PC-3 (cell line): ENCODE measurements at regions not wholly inside any gene's neighbourhood (a gene's known extent, or its start where the extent isn't known, plus 50 kb on each side); places are given as distances from the start of the nearest gene placed in this dataset.

Experiments
- ATAC-seq: fragments of 200-7000 bp; cut with Tn5 transposase; 2 replicates; pipeline ENCODE4 v1.9.1; 2020; ENCODE audit warnings: mild to moderate bottlenecking, moderate library complexity
- BruUV-seq: library from RNA; stranded (reverse); fragments of 400-500 nt; replicated peaks from 2 replicates; lab custom pipeline; 2021; lab: Mats Ljungman, UMichigan
- CTCF ChIA-PET: fragments of 300-600 bp; sonication (Branson Sonifier 250); formaldehyde crosslinking; loops from one replicate; lab custom pipeline; 2022; ENCODE audit warnings: antibody characterized with exemption; lab: Charles Lee
- POLR2A ChIA-PET: fragments of 300-600 bp; sonication (Branson Sonifier 250); formaldehyde crosslinking; loops from one replicate; lab custom pipeline; 2022; ENCODE audit warnings: antibody characterized with exemption; ENCODE audit not compliant: unreplicated experiment; lab: Charles Lee
- DNase-seq: peaks from one replicate; pipeline ENCODE4 v3.0.0-alpha.2; 2015
- H2AFZ ChIP-seq: fragments of 300-600 bp; sonication (generic); 2 replicates; pipeline ENCODE4 v1.6.0; 2016; ENCODE audit warnings: antibody characterized with exemption, low read length
- H3F3A ChIP-seq: fragments of 300-600 bp; sonication (generic); one replicate; pipeline ENCODE4 v1.6.0; 2017; ENCODE audit warnings: antibody characterized with exemption, low read length, control low read depth, mild to moderate bottlenecking; ENCODE audit not compliant: unreplicated experiment
- H3K27ac ChIP-seq: fragments of 300-600 bp; sonication (generic); 2 replicates; pipeline ENCODE4 v1.5.1; 2016; ENCODE audit warnings: mild to moderate bottlenecking, low read length
- H3K27me3 ChIP-seq: fragments of 300-600 bp; sonication (generic); 2 replicates; pipeline ENCODE4 v1.6.1; 2016; ENCODE audit warnings: low read length, mixed read lengths
- H3K36me3 ChIP-seq: fragments of 300-600 bp; sonication (generic); 2 replicates; pipeline ENCODE4 v1.6.1; 2016; ENCODE audit warnings: low read depth, mixed run types, low read length, mixed read lengths
- H3K4me1 ChIP-seq: fragments of 300-600 bp; sonication (generic); 2 replicates; pipeline ENCODE4 v1.5.1; 2016; ENCODE audit warnings: low read length; ENCODE audit not compliant: insufficient read depth
- H3K4me2 ChIP-seq: fragments of 300-600 bp; sonication (generic); 2 replicates; pipeline ENCODE4 v1.6.0; 2016; ENCODE audit warnings: low read length
- H3K4me3 ChIP-seq: fragments of 300-600 bp; sonication (generic); 2 replicates; pipeline ENCODE4 v1.5.1; 2016; ENCODE audit warnings: mild to moderate bottlenecking, low read length, mixed read lengths
- H3K79me2 ChIP-seq: fragments of 300-600 bp; sonication (generic); 2 replicates; pipeline ENCODE4 v1.6.1; 2017; ENCODE audit warnings: low read length, mixed read lengths
- H3K9ac ChIP-seq: fragments of 300-600 bp; sonication (generic); 2 replicates; pipeline ENCODE4 v1.6.0; 2016; ENCODE audit warnings: mild to moderate bottlenecking, low read length
- H3K9me2 ChIP-seq: fragments of 300-600 bp; sonication (generic); replicated peaks from 2 replicates; pipeline ENCODE4 v1.6.1; 2016; ENCODE audit warnings: mixed run types, low read length, mixed read lengths
- H3K9me3 ChIP-seq: fragments of 300-600 bp; sonication (generic); 2 replicates; pipeline ENCODE4 v1.6.1; 2016; ENCODE audit warnings: low read length, mixed read lengths
- H4K20me1 ChIP-seq: fragments of 300-600 bp; sonication (generic); 2 replicates; pipeline ENCODE4 v1.6.1; 2016; ENCODE audit warnings: low read length, mixed read lengths
- EZH2 ChIP-seq: fragments of 300-600 bp; sonication (generic); IDR thresholded peaks from one replicate; pipeline ENCODE4 v1.6.1; 2017; ENCODE audit warnings: antibody characterized with exemption, mild to moderate bottlenecking, low read length; ENCODE audit not compliant: unreplicated experiment
- EZH2phosphoT487 ChIP-seq: fragments of 300-600 bp; sonication (generic); IDR thresholded peaks from 2 replicates; pipeline ENCODE4 v1.6.1; 2018; ENCODE audit warnings: mild to moderate bottlenecking, antibody characterized with exemption, low read length, borderline replicate concordance
- intact Hi-C: fragments of 100-400 bp; cut with micrococcal nuclease; formaldehyde crosslinking; loops from 2 replicates; pipeline ENCODE4 v1.9.0; 2023
- TF ChIP-seq, protein P1 (sequence below): fragments of 300-600 bp; sonication (generic); conservative IDR thresholded peaks from 2 replicates; pipeline ENCODE4 v1.5.1; 2017; ENCODE audit warnings: antibody characterized with exemption, low read depth, mild to moderate bottlenecking, low read length

DNA sequence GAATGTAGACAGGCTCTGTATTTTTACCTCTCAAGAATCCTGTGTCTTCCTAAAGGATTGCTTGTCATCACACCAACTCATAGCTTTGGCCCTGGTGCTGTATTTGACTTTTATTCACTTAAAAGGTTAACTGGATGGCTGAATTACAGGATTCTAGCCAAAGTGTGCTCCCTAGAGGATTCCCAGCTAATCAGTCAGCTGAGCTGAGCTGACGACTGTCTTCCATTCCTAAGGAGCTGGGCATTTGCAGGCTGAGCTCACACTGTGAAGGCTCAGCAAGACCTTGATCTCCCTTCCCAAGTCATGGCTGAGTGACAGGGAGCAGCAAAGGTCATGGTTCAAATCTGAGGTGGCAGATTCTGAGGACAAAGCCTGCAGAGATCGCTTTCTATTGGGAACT lies 59.0 kb upstream of the PALM2AKAP2 start:
- H2AFZ ChIP-seq: no peak overlapping the region
- DNase-seq (no peak), ATAC-seq (no peak)
- H3K4me3 ChIP-seq: no peak overlapping the region
- no peaks in the 10 kb centered on the region for H3K9me2 ChIP-seq
- no peaks in the 10 kb centered on the region for H3K27me3 ChIP-seq
- H3K27ac ChIP-seq: no peak overlapping the region
- no peaks in the 10 kb centered on the region for H3K79me2 ChIP-seq
- no peaks in the 10 kb centered on the region for H3F3A ChIP-seq
- intact Hi-C loops: no loop called here
- H3K4me1 ChIP-seq: peaks cover 20% of the 10 kb centered on the region
- no peaks in the 10 kb centered on the region for H3K9me3 ChIP-seq
- ChIA-PET POLR2A (no interaction called here), CTCF (no interaction called here)
- H3K4me2 ChIP-seq: no peak overlapping the region
- no peaks in the 10 kb centered on the region for H4K20me1 ChIP-seq
- H3K9ac ChIP-seq: no peak overlapping the region
- no TSS peak for BruUV-seq
- TF ChIP-seq, protein P1, sequence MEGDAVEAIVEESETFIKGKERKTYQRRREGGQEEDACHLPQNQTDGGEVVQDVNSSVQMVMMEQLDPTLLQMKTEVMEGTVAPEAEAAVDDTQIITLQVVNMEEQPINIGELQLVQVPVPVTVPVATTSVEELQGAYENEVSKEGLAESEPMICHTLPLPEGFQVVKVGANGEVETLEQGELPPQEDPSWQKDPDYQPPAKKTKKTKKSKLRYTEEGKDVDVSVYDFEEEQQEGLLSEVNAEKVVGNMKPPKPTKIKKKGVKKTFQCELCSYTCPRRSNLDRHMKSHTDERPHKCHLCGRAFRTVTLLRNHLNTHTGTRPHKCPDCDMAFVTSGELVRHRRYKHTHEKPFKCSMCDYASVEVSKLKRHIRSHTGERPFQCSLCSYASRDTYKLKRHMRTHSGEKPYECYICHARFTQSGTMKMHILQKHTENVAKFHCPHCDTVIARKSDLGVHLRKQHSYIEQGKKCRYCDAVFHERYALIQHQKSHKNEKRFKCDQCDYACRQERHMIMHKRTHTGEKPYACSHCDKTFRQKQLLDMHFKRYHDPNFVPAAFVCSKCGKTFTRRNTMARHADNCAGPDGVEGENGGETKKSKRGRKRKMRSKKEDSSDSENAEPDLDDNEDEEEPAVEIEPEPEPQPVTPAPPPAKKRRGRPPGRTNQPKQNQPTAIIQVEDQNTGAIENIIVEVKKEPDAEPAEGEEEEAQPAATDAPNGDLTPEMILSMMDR: no peak
- TF ChIP-seq EZH2phosphoT487 (no peak), EZH2 (no peak)
- H3K36me3 ChIP-seq: no peaks in the 10 kb centered on the region

DNA sequence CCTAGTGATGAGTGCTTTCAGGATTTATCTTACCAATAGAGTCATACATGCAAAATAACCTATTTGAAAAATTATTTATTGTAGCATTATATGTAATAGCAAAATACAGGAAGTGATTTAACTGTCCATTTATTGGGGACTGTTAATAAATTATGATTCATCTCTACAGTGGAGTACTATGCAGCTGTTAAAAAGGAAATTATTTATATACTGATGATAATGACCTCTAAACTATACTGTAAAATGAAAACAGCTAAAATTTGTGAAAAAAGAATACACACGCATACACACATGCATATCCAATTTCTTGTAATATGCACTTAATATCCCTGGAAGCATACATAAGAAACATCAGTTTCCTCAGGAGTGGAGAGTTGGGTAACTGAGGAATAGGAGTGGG lies 58.0 kb upstream of the PALM2AKAP2 start:
- ChIA-PET POLR2A (no interaction called here), CTCF (no interaction called here)
- H3F3A ChIP-seq: no peaks in the 10 kb centered on the region
- H2AFZ ChIP-seq: no peak overlapping the region
- H3K27ac ChIP-seq: no peak overlapping the region
- no peaks in the 10 kb centered on the region for H3K36me3 ChIP-seq
- H3K9me2 ChIP-seq: no peaks in the 10 kb centered on the region
- BruUV-seq: no TSS peak
- intact Hi-C loops: no loop called here
- H3K9ac ChIP-seq: no peak overlapping the region
- ATAC-seq (no peak), DNase-seq (no peak)
- no peak overlapping the region for H3K4me2 ChIP-seq
- H3K4me3 ChIP-seq: no peak overlapping the region
- no peaks in the 10 kb centered on the region for H3K79me2 ChIP-seq
- H3K27me3 ChIP-seq: no peaks in the 10 kb centered on the region
- H3K9me3 ChIP-seq: no peaks in the 10 kb centered on the region
- peaks cover 10% of the 10 kb centered on the region for H3K4me1 ChIP-seq
- H4K20me1 ChIP-seq: no peaks in the 10 kb centered on the region
- TF ChIP-seq EZH2phosphoT487: no peak
- TF ChIP-seq, protein P1: no peak
- TF ChIP-seq EZH2: no peak

DNA sequence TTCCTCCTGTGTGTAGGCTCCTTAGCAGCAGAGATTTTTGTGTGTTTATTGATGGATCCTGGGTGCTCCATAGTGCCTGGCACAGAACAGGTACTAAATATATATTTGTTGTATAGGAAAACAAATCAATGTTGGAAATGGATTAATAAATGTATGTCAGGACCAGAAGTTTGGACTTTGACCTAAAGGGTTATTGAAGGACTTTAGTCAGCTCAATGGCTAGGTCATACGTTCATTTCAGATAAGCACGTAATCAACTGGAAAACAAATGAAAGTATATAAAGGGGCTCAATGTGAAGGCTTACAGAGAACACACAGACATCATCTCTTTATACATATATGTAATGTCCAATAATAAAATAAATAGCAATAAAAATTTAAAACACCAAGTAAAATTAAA lies 56.2 kb upstream of the PALM2AKAP2 start:
- Histone ChIP-seq H3K27me3 (no peaks in the 10 kb centered on the region), H3F3A (no peaks in the 10 kb centered on the region), H3K9me2 (no peaks in the 10 kb centered on the region), H3K36me3 (no peaks in the 10 kb centered on the region), H3K27ac (no peak overlapping the region), H4K20me1 (no peaks in the 10 kb centered on the region), H3K79me2 (no peaks in the 10 kb centered on the region), H3K4me2 (no peak overlapping the region), H3K4me3 (no peak overlapping the region), H3K9me3 (no peaks in the 10 kb centered on the region), H3K4me1 (no peaks in the 10 kb centered on the region), H3K9ac (no peak overlapping the region), H2AFZ (no peak overlapping the region)
- POLR2A ChIA-PET: no interaction called here
- no TSS peak for BruUV-seq
- ATAC-seq (no peak), DNase-seq (no peak)
- TF ChIP-seq EZH2 (no peak), EZH2phosphoT487 (no peak)
- TF ChIP-seq, protein P1: no peak
- CTCF ChIA-PET: no interaction called here
- intact Hi-C loops: no loop called here
